GM12875 (cell line): ENCODE measurements at regions not wholly inside any gene's neighbourhood (a gene's known extent, or its start where the extent isn't known, plus 50 kb on each side); places are given as distances from the start of the nearest gene placed in this dataset.
"Not testable (repeated sequence)": the region's sequence is repeated elsewhere in the genome, so short reads cannot be mapped to it uniquely, and the experiment has no call there.

Source experiments
- H3K4me3 ChIP-seq: one replicate; pipeline ENCODE4 v1.5.1; 2011; ENCODE audit warnings: low read depth, low read length, control low read depth
- TF ChIP-seq, protein P1 (sequence below): IDR thresholded peaks from 2 replicates; pipeline ENCODE4 v1.5.1; 2011; ENCODE audit warnings: low read depth, mild to moderate bottlenecking, control low read depth, inconsistent platforms, low read length, moderate library complexity, borderline replicate concordance; ENCODE audit not compliant: insufficient read depth

DNA sequence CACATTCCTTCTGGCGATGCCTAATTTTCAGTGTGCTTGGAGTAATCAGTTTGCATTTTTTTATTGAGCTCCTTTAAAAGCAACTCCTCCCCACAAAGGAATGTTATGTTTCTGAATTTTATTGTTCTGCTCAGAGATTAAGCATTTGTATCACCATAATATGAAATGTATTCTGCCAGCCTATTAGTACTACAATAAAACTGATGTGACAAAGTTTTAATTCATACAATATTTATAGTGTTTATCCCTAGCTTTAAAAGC lies 236.9 kb upstream of the ASCC3 start:
- TF ChIP-seq, protein P1, sequence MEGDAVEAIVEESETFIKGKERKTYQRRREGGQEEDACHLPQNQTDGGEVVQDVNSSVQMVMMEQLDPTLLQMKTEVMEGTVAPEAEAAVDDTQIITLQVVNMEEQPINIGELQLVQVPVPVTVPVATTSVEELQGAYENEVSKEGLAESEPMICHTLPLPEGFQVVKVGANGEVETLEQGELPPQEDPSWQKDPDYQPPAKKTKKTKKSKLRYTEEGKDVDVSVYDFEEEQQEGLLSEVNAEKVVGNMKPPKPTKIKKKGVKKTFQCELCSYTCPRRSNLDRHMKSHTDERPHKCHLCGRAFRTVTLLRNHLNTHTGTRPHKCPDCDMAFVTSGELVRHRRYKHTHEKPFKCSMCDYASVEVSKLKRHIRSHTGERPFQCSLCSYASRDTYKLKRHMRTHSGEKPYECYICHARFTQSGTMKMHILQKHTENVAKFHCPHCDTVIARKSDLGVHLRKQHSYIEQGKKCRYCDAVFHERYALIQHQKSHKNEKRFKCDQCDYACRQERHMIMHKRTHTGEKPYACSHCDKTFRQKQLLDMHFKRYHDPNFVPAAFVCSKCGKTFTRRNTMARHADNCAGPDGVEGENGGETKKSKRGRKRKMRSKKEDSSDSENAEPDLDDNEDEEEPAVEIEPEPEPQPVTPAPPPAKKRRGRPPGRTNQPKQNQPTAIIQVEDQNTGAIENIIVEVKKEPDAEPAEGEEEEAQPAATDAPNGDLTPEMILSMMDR, result no peak
- H3K4me3 ChIP-seq, result no peak overlapping the region

DNA sequence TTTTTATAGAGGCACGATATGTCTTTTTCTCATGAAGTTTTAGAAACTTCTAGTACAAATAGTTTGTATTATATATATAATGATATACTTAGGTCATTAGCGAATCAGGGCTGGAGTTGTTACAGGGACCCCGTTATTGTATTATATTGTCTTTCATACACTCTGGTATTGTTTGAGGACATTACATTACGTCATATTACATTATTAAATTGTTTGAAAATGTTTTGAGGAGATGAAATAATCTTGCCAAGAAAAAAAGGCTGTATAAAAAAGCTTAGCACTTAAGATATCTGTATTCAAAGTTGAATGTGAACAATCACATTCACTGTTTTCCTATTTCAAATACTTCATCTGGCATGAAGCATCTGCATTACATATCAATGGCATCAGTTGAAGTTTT lies 239.6 kb upstream of the ASCC3 start:
- no peak overlapping the region for H3K4me3 ChIP-seq
- TF ChIP-seq, protein P1, result no peak

DNA sequence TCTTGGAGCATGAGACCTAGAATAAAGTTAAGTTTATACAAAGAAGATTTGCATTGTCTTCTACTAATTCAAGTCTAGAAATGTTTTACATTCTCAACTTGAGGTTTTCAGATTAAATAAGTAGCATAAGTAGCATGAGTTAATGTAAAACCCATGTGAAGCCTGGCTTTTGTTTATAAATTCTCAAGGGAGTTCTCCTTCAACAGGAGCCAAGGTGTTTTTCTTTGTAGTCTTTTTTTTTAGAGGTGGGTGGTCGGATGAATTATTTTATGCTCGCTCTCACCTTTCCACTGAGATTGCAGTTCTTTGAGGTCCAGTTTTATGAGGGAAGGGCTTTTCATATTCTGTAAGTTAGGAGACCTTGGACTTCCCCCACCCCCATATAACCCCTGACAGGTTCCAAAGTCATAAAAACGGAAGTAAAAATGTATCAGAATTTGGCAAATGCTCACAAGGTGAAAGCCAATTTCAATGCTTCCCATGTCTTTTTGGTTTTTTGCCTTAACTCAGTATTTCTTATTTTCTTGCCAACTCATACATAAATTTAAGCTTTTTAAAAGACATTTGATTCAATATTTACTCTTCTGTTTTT lies 244.3 kb upstream of the ASCC3 start:
- H3K4me3 ChIP-seq, result no peak overlapping the region
- TF ChIP-seq, protein P1, result no peak

DNA sequence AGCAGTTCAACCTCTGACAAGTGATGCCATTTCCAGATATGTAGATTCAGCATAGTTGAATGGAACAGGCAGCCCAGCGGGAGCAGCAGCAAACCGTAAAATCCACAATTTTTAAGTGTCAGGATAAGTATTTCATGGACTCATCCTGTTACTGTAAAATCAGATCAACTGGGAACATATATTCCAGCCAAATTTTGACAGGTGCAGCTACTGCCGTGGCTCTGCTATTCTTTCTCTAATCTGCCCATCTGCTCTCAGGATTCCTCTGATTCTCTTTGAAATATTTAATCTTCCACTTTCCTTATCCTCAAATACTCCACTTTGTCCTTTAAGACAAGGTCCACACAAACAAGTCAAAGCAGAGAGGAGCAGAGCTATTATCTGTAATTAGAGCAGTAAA lies 245.4 kb upstream of the ASCC3 start:
- H3K4me3 ChIP-seq, result no peak overlapping the region
- TF ChIP-seq, protein P1, result no peak

DNA sequence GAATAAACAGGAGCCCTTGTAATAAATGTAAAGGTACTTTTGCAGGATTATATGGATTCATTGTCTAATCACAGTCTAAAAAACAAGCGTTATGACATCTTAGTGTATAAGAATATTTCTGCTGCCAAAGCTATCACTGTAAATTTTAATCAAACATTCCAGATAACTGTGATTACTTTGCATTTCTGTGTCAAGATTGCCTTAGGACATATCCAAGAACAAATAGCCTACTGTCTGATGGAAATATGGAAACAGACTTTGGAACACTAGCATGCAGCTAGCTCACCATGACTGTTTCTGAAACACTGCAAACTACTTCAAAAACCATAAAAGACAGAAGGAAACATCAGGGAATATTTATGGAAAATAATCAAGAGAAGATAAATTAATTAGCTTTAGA lies 248.7 kb upstream of the ASCC3 start:
- TF ChIP-seq, protein P1, result no peak

DNA sequence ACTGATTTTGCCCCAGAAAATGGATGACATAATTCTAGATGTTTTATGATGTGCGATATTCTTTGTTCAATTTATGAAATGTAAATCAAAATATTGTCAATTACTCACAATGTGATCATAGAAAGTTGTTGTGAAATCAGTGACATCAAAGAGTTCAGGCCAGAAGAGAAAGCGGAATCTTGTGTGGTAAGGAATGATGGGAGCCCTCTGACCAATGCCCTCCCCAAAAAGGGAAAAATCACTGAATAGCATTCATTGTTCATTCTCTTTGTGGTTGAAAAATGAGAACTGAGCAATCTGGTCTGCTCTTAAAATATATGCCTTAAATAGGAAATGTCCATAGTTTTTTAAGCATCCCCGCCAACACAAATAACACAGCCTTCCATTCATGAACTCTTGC lies 247.1 kb upstream of the GRIK2 start:
- no peak overlapping the region for H3K4me3 ChIP-seq
- TF ChIP-seq, protein P1, result no peak

More for the DNA sequence above, 248.7 kb upstream of the ASCC3 start:
- no peak overlapping the region for H3K4me3 ChIP-seq

DNA sequence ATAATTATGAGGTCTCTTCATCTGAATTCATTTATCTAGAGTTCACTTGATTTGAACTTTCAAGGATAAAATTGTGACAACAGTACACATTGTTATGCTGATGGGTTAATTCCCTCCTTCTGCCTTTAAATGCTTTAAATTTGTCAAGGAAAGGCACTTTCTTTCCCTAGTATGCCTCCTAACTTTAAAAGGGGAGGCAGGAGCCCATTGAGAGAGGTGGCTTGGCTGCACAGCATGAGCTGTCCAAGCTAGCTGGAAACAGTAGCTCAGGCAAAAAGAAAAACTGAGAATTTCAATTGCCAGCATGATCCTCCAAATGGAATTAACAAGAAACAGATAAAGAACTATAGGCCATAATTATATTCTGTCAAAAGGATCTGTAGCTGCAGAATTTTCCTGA lies 243.3 kb upstream of the GRIK2 start:
- no peak overlapping the region for H3K4me3 ChIP-seq
- TF ChIP-seq, protein P1, result no peak

DNA sequence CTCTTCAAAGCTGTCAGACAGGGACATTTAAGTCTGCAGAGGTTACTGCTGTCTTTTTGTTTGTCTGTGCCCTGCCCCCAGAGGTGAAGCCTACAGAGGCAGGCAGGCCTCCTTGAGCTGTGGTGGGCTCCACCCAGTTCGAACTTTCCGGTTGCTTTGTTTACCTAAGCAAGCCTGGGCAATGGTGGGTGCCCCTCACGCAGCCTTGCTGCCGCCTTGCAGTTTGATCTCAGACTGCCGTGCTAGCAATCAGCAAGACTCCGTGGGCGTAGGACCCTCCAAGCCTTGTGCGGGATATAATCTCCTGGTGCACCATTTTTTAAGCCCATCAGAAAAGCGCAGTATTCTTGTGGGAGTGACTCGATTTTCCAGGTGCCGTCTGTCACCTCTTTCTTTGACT lies 235.9 kb upstream of the GRIK2 start:
- not testable (repeated sequence) for H3K4me3 ChIP-seq
